GM21447 (cell line): ENCODE measurements at regions not wholly inside any gene's neighbourhood (a gene's known extent, or its start where the extent isn't known, plus 50 kb on each side); places are given as distances from the start of the nearest gene placed in this dataset.

ENCODE experiments used
- ATAC-seq: cut with Tn5 transposase; IDR thresholded peaks from one replicate; pipeline ENCODE4 v1.9.1; 2021; ENCODE audit not compliant: unreplicated experiment

DNA sequence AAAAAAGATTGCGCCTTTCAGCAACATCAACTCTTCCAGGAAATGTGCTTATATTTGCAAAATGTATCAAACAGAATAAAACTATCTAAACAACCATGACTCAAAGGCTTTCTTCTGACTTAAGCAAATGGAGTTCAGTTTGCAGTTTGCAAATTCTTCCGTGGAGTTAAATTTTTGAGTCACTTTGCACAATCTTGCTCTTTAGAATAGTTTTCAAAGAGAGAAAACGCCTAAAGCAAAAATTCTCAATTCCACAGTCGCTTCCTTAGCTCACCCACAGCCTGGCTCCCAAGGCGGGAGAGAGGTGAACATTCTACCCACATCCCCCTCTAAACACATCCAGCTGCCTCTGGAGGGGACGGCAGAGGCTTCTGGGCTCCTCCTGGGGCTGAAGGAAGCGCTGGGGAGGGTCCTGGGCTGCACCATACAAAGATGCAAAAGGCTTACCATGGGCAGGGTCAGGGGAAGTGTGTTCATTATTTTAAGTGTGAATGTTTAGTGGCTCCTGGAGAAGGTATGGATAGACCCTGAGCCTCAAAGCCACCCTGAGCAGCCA is 1487.3 kb downstream of the TBC1D22A start:
- ATAC-seq = no peak

DNA sequence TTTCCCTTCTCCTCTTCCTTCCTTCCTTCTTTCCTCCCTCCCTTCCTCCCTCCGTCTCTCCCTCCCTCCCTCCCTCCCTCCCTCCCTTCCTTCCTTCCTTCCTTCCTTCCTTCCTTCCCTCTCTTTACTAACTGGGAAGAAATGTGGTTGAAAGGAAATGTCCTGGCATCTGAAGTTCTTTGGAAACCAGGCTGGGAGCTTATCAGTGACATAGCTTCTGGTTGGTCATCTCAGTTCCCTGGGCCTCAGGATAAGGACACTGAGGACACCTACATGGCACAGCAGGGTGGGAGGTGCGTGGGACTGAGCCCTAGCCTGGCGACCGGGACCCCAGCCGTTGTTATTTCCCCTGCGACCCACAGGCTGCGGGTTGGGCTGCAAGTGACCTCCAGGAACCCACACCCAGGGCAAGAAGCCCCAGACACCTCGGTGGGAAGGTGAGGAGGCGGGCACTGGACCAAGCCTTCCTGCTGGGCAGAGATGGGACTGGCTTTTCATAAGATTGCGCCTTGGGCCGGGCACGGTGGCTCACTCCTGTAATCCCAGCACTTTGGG is 1486.5 kb downstream of the TBC1D22A start:
- ATAC-seq = no peak

DNA sequence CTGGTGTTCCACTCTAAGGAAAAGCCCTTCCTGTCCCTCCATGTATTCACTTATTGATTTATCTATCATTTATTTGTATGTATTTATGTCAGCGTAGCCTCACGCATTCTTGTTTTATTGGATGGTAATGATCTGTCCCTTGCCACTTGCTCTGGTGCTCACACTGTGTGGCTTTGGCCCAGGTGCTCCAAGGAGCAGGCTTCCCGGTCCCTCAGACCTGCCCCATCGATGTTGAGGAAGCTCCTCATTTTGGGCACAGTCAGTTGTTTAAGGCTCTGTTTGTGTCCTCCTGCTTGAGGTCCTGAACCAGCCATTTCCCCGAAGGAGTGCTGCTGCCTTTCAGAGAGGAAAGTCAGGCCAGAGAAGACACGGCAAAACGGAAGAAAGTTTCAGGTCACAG is 1485.4 kb downstream of the TBC1D22A start:
- ATAC-seq = no peak

DNA sequence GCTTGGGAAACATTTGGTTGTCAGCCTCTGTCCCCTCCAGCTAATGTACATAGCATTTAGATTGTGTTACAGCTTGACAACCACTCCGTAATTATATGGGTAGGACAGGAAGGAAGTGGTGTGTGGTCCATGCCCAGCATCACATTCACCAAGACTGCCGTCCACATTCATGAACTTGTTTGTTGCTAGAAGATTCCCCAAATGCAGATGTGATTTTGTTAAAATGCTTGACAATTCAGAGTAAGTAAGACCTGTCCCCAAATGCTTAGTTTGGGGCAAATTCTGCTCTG is 1482.7 kb downstream of the TBC1D22A start:
- ATAC-seq = no peak

DNA sequence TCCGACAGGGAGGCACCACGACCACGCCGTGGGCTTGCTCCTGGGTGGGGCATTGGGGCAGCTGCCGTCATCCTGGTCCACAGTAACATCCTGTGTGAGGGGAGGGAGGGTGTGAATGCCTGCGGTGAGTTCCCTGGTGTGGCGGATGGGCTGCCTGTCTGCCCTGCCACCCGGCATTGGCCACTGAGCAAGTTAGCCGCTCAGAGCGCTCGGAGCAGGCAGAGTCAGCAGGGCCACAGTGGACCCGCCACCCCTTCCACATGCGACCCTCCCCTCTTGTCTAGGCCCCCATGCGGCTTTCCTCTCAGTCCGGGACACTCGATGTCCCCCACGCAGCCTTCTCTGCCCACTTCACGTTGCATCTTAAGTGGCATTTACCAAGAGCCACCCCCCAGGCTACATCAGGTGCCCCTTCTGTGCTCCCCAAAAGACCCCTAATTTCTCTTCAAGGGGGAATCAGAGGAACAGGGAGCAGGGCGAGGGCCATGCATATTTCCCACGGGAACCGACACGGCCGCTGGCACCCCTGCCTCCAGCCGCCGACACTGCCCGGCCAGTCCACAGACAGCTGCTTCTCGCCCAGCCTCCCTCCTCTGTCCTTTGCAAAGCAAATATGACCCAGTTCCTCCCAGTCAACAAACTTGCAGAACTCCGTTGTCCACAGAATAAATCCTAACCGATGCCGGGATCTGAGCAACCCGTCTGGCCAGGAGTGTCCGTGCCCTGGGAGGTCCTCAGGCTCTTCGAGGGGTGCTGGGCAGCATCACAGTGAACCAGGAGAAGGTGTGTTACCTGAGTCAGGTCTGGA is 1482.1 kb downstream of the TBC1D22A start:
- ATAC-seq = no peak

DNA sequence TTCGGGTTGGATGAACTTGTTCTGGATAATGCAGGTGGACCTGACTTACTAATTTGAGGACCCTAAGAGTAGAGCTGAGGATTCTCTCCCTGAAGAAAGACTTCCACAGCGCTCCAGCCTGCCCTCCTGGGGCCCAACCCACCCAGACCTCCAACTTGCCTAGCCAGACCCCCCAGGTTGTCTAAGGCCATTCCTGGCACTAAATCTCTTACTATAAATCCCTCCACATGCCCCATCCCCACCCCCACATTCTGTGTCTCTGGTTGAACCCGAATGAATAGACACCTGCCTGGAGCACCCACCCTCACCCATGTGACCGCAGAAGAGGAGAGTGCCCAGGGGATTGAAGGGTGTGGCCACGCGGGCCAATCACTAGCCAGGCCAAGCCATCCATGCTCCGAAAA is 1480.0 kb downstream of the TBC1D22A start:
- ATAC-seq = no peak

DNA sequence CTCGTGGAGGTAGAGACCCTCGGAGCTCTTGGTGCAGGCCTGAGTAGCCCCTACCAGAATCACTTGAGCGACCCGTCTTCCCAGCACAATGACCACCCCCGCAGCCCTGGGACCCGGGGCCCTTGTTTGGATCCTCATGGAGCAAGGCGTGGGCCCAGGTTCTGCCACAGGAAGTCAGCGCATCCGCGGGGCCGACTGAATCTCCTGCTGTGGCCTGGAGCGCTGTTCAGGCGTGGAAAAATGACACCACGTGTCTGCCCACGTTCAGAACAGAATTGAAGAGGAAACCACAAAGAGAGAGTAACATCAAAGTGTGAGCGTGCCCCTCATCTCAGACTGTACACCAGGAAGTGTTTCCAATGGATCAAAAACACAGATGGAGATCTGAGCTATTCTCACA is 1479.2 kb downstream of the TBC1D22A start:
- no peak for ATAC-seq

DNA sequence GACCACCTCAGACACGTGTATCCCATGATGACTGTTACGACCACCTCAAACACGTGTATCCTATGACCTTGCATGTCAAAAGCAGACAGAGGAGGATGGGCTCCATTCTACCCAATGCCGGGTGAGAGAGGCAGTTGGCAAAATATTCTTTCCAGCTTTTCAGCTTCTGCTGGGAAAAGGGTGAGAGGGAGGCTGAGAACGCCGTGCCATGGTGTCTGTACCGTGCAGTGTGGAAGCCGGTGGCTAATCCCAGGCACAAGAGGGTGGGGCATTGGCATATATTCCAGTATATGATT is 1478.4 kb downstream of the TBC1D22A start:
- ATAC-seq = no peak

DNA sequence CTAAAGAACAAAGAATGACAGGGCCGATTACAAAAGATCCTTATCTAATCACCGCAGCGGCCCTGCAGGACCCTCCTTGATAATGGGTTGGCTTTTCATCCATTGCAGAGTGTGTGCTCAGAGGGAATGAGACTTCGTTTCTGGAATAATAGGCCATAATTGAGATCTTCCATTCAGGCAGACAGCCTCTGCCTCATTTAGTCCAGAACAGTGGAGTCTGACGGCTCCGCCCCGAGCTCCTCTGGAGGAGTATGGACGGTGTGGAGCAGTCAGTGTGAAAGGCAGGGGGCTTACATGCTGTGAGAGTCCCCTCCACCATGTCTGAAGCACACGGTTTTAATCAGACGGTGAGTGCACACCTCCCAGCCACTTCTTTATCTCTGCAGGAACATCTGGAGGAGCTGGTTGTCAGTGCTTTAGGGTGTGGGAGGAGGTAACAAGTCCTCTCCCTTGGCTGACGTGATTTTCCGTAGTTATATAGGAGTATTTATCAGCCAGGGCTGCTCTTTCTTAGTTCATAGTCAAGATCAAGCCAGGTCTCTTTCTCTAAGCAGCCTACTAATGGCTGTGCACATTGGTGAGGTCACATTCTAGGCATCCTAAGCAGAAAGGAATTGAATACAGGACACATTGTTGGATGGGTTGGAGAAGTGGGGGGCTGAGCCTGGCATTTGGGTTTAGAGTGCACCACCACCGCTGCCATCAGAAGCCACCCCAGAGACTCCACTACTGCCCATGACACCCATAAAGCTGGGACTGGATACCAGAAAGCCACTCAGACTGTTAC is 1477.9 kb downstream of the TBC1D22A start:
- ATAC-seq = no peak

DNA sequence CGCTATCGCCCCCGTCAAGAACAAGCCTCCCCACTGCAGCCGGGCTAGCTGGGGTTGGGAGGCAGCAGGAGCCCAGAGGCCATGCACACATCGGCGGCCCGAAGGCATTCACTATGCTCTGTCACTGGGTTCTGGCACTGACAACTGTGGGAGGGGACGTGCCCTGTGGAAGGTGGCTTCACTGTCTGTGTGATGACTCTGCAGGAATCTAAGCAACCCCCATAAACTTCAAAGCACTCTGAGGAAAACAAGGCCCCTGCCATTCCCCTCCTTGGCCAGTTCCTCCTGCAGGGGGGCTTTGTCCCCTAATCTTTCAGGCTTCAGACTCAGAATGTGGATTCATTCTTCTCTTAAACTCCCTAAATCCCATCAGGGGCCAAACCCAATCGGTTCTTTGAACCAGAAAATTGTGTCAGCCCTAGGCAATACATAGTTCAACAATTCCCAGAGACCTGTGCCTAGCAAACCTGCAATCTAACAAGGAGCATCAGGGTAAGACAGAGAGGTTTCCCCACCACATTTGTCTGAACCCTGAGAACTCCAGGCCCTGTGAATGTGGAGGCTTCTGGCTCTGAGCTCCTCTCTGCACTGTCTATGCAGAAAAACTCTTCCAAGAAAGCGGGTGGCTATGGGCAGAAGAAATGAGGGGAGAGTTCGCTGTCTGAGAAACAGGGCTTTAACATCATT is 1477.2 kb downstream of the TBC1D22A start:
- no peak for ATAC-seq

DNA sequence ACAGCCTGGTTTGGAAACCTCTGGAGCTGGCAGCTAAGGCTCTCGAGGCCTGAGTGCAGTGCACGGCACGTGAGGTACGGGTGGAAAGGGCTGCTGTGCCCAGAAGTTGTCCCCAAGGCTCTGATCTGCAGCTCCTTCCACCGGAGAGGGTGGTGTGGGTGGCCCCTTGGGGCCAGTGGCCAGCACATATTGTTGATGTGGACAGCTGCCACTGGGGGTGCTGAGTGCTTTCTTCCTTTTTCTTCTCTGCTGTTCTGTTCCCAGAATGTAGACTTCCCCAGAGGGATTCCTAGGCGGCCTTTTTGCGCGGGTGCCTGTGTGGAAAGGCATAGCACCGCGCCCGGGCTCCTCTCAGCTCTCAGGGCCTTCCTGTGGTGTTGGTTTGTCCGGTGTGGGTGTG is 1476.5 kb downstream of the TBC1D22A start:
- no peak for ATAC-seq

DNA sequence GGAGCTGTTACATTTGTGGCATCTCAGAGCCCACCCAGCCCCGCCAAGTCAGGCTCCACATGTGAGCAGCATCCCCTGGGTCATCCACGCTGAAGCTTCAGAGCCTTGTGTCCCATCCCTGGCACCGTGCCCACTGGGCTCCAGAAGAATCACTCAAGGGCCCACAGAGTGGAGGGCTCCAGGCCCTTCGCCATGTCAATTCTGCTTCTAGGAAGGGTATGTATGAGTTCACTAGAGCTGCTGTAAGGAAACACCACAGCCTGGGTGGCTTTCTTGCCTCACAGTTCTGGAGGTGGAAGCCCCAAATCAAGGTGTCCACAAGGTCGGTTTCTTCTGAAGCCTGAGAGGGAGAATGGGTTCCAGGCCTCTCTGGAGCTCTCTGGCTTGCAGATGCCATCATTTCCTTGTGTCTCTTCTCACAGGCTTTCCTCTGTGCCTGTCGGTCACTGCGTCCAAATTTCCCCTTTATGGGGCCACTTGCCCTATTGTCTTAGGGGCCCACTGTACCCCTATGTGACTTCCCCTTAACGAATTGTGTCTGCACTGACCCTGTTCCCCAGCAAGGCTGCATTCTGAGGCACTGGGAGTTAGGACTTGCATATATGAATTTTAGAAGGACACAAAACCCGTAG is 1476.0 kb downstream of the TBC1D22A start:
- ATAC-seq = no peak

DNA sequence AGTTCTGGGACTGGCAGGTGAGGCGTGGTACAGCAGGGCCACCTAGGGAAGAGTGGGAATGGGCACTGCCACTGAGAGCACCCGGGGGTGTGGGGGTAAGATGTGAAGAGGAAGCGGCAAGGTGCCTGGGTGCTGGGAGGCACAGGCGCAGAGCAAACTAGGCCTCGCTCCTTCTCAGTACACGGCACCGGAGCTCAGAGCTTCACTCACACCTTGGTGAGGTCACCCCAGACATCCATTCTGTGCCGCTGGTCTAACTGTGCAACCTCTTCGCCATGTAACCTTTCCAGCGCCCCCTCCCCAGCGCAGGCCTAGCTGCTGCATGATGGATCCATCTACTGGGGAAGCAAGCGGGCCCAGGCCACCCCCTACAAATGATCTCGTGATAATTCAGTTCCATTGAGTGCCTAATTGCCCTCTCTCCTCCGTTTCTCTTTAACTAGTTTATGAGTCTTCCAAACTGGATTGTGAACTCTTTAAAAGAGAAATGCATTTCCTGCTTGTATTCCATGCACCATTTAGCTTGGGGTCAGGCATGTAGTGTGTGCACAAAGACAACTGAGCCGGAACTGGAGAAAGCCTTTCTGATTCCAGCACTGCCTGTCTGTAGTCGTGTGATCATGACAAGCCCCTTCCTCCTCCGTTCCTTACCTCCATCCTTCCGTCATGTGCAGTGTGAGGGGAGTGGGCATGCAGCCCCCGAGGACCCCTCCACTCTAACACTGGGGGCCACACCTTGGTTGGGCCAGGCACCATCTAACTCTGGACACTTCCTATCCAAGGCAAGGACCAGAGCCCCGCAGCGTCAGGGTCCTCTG is 1475.2 kb downstream of the TBC1D22A start:
- no peak for ATAC-seq

DNA sequence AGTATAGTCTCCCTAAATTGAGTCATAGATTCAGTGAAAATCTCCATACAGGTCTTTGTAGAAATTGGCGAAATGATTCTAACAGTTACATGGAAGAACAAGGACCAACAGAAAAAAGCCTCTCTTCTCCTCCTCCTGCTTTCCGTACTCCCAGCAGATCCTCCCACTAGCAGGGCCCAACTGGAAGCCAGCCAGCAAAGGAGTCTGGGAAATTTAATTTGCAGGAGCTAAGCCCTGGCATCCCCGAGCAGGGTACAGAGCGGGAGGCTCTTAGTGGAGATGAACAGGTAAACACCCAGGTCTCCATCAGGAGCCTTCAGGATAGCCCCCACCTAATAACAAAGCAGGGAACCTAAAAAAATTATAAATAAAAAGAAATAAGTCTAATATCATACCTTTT is 1473.8 kb downstream of the TBC1D22A start:
- no peak for ATAC-seq

DNA sequence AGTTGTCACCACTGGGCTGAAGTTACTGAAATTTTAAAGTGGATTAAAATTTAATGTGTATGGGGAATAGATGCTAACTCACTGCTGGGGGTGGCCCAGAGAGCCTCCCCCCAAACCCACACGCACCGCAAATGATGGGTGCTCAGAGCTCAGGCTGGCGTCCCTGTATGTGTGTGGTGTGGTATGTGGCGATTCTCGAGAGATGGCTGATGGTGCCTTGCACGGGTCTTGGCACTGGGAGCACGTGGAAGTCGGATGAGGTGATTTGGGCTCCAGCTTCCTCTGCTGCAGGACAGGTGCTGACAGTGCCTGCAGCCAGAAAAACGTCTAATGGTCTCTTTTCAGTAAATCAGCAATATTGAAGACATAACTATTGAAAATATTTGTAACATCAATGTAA is 1473.3 kb downstream of the TBC1D22A start:
- ATAC-seq = no peak

DNA sequence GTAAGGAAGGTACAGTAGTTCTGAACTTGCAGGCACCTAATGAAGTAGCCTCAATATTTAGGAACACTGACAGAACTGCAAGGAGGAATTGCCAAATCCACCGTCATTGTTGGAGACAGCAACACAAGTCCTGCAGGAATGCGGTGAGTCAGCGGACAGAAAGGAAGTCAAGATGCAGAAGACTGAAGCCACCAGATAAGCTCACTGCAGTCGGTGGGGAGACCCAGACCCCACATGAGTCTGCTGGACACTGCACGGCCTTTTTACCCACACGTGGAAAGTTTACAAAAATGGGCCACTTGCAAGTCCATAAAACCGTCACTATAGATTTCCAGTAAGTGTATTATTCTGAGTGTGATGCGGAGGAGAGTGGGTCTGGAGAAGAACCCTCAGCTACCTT is 1471.6 kb downstream of the TBC1D22A start:
- no peak for ATAC-seq

DNA sequence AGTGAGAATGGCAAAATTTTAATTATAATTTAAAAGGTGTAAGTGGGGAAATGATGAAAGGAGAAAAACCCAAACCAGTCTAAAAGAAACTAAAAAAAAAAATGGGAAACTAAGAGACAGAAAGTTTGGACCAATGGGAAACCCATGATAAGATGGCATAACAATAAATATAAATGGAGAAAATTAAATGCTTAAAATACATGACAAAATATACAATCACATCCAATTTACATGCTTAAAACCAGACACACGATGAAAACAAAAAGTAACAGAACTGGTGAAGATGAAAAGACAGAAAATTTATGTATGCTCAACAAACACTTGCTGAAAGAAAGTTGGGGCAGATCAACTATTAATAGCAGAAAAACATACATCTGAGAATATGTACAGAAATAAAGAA is 1471.1 kb downstream of the TBC1D22A start:
- no peak for ATAC-seq

DNA sequence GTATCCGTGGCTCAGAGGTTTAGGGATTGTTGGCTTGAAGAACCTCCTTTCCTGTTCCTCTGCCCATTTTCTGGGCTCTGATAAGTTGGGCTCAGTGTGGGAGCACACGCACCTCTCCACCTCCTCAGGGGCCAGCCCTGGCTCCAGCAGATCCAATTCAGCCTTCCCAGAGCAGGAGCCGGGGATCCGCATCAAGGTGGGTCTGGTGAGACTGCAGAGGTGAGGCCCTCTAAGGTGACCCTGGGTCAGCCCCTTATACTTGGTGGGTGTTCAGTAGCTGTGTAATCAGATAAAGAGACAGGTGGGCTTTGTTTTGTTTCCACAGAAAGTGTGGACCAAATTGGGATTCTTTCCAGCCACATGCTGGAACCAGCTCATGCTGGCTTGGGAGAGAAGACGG is 1466.0 kb downstream of the TBC1D22A start:
- ATAC-seq = no peak

DNA sequence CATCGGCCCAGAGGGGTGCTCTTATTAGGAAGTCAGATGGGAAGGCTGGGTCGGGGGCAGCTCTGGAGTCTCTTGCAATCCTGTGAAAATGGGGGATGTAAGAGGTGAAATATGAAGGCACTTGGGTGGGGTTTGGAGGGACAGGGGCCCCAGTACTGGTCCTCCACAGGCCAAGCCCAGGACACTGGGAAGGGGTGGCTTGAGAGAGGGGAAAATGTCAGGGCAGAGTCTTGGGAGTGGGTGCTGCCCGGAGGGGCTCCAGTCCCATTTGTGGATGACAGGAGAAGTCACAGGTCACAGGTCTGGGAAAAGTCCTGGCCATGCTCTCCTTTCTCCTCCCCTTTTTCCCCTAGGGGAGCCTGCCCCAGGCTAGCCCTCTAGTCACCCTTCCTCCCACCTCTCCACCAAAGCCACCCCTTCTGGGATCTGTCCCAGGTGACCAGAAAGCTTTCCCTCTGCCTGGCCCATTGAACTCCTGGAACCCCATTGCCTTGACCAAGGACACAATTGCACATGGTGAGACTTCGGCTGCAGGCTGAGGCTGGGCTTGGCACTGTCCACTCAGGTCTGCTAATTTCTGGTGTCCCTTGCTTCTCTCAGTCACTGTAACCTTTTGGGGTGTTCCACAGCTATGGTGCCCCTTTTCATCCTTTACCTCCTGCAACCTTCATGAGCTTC is 1465.0 kb downstream of the TBC1D22A start:
- no peak for ATAC-seq
